ENCODE measurements at regions not wholly inside any gene's neighbourhood (a gene's known extent, or its start where the extent isn't known, plus 50 kb on each side); places are given as distances from the start of the nearest gene placed in this dataset.

- DNase-seq (ENCODE audit: low spot score) = peak; percentile 30
Measured at GRCh38 chr22:48179571-48180546, 1417.4 kb downstream of the TBC1D22A start.

GRCh38 chr22:48178536-48178935 is 1416.1 kb downstream of the TBC1D22A start:
- peak; percentile 24 for DNase-seq (ENCODE audit: low spot score)

- no peak for DNase-seq (ENCODE audit: low spot score)
Measured at GRCh38 chr22:48177631-48178030, 1415.2 kb downstream of the TBC1D22A start.

GRCh38 chr22:48175721-48176120 is 1413.3 kb downstream of the TBC1D22A start:
- no peak for DNase-seq (ENCODE audit: low spot score)

- no peak for DNase-seq (ENCODE audit: low spot score)
Measured at GRCh38 chr22:48173773-48174160, 1411.3 kb downstream of the TBC1D22A start.

GRCh38 chr22:48173061-48173772 is 1410.8 kb downstream of the TBC1D22A start:
- DNase-seq (ENCODE audit: low spot score) = no peak

- DNase-seq (ENCODE audit: low spot score) = no peak
Measured at GRCh38 chr22:48171271-48171691, 1408.8 kb downstream of the TBC1D22A start.

- DNase-seq (ENCODE audit: low spot score) = no peak
Measured at GRCh38 chr22:48169227-48169626, 1406.8 kb downstream of the TBC1D22A start.

- DNase-seq (ENCODE audit: low spot score) = no peak
Measured at GRCh38 chr22:48167238-48167637, 1404.8 kb downstream of the TBC1D22A start.

- no peak for DNase-seq (ENCODE audit: low spot score)
Measured at GRCh38 chr22:48161298-48161697, 1398.8 kb downstream of the TBC1D22A start.

GRCh38 chr22:48157676-48158075 is 1395.2 kb downstream of the TBC1D22A start:
- no peak for DNase-seq (ENCODE audit: low spot score)

- DNase-seq (ENCODE audit: low spot score) = no peak
Measured at GRCh38 chr22:48156603-48157355, 1394.3 kb downstream of the TBC1D22A start.

- no peak for DNase-seq (ENCODE audit: low spot score)
Measured at GRCh38 chr22:48155446-48155845, 1393.0 kb downstream of the TBC1D22A start.

- DNase-seq (ENCODE audit: low spot score) = no peak
Measured at GRCh38 chr22:48154943-48155240, 1392.4 kb downstream of the TBC1D22A start.

- DNase-seq (ENCODE audit: low spot score) = no peak
Measured at GRCh38 chr22:48154169-48154942, 1391.9 kb downstream of the TBC1D22A start.

- DNase-seq (ENCODE audit: low spot score) = no peak
Measured at GRCh38 chr22:48153726-48154125, 1391.3 kb downstream of the TBC1D22A start.

- DNase-seq (ENCODE audit: low spot score) = no peak
Measured at GRCh38 chr22:48152916-48153315, 1390.5 kb downstream of the TBC1D22A start.

- DNase-seq (ENCODE audit: low spot score) = no peak
Measured at GRCh38 chr22:48152164-48152775, 1389.8 kb downstream of the TBC1D22A start.

- no peak for DNase-seq (ENCODE audit: low spot score)
Measured at GRCh38 chr22:48151641-48152040, 1389.2 kb downstream of the TBC1D22A start.

- DNase-seq (ENCODE audit: low spot score) = no peak
Measured at GRCh38 chr22:48147831-48148230, 1385.4 kb downstream of the TBC1D22A start.

- DNase-seq (ENCODE audit: low spot score) = no peak
Measured at GRCh38 chr22:48147404-48147803, 1385.0 kb downstream of the TBC1D22A start.
